NOMO-1 treated with DMSO at 0.1 percent for 48 hours (cell line): ENCODE measurements at regions not wholly inside any gene's neighbourhood (a gene's known extent, or its start where the extent isn't known, plus 50 kb on each side); places are given as distances from the start of the nearest gene placed in this dataset.
"Not testable (repeated sequence)": the region's sequence is repeated elsewhere in the genome, so short reads cannot be mapped to it uniquely, and the experiment has no call there.

Experiments used
- DNase-seq: peaks from one replicate; lab custom pipeline; 2025; ENCODE audit not compliant: unreplicated experiment; lab: John Stamatoyannopoulos, UW

- DNase-seq: no peak
These were observed 182.1 kb downstream of the DEPDC1B start for GRCh38 chr5:60517850-60518249.

- no peak for DNase-seq
These were observed 182.8 kb downstream of the DEPDC1B start for GRCh38 chr5:60517094-60517694.

GRCh38 chr5:60516688-60517087 lies 183.3 kb downstream of the DEPDC1B start:
- no peak for DNase-seq

GRCh38 chr5:60514152-60514551 lies 185.8 kb downstream of the DEPDC1B start:
- DNase-seq: peak; percentile 71

- no peak for DNase-seq
These were observed 187.8 kb downstream of the DEPDC1B start for GRCh38 chr5:60512117-60512516.

GRCh38 chr5:60510663-60511062 lies 189.3 kb downstream of the DEPDC1B start:
- DNase-seq: no peak

GRCh38 chr5:60510049-60510448 lies 189.9 kb downstream of the DEPDC1B start:
- DNase-seq: no peak

- DNase-seq: no peak
These were observed 190.4 kb downstream of the DEPDC1B start for GRCh38 chr5:60509519-60509918.

GRCh38 chr5:60507687-60508086 lies 192.3 kb downstream of the DEPDC1B start:
- no peak for DNase-seq

- DNase-seq: no peak
These were observed 194.4 kb downstream of the DEPDC1B start for GRCh38 chr5:60505373-60506171.

- DNase-seq: no peak
These were observed 195.6 kb downstream of the DEPDC1B start for GRCh38 chr5:60504342-60504741.

GRCh38 chr5:60503771-60504170 lies 196.2 kb downstream of the DEPDC1B start:
- DNase-seq: no peak

GRCh38 chr5:60497706-60498500 lies 202.1 kb downstream of the DEPDC1B start:
- no peak for DNase-seq

- no peak for DNase-seq
These were observed 204.1 kb downstream of the DEPDC1B start for GRCh38 chr5:60495644-60496520.

- DNase-seq: no peak
These were observed 205.3 kb downstream of the DEPDC1B start for GRCh38 chr5:60494635-60495034.

GRCh38 chr5:60494144-60494543 lies 205.8 kb downstream of the DEPDC1B start:
- DNase-seq: no peak

GRCh38 chr5:60493372-60493771 lies 206.6 kb downstream of the DEPDC1B start:
- no peak for DNase-seq

GRCh38 chr5:60492958-60493357 lies 207.0 kb downstream of the DEPDC1B start:
- DNase-seq: no peak

- DNase-seq: not testable (repeated sequence)
These were observed 207.6 kb downstream of the DEPDC1B start for GRCh38 chr5:60492358-60492757.

- DNase-seq: no peak
These were observed 209.3 kb downstream of the DEPDC1B start for GRCh38 chr5:60490597-60491166.

GRCh38 chr5:60489856-60490255 lies 210.1 kb downstream of the DEPDC1B start:
- no peak for DNase-seq
